ENCODE measurements at regions not wholly inside any gene's neighbourhood (a gene's known extent, or its start where the extent isn't known, plus 50 kb on each side); places are given as distances from the start of the nearest gene placed in this dataset.

- ChIA-PET POLR2A (no interaction called here), CTCF (ENCODE audit: low intra/inter-chr PET ratio) (no interaction called here)
- Histone ChIP-seq H3K9me3 (replicated peaks; ENCODE audit: control insufficient read depth, insufficient read depth, low read depth, low read length) (no peaks in the 10 kb centered on the region), H3K4me3 (no peak overlapping the region), H3K79me2 (ENCODE audit: control insufficient read depth, insufficient read depth, low read length) (no peaks in the 10 kb centered on the region), H3K36me3 (ENCODE audit: control insufficient read depth, insufficient read depth, low read length) (no peaks in the 10 kb centered on the region), H3K9me1 (ENCODE audit: control insufficient read depth, insufficient read depth, low read length) (no peaks in the 10 kb centered on the region), H2AFZ (ENCODE audit: low read depth, low read length) (no peak overlapping the region), H3K9ac (ENCODE audit: insufficient read depth in 1 of 2, low read depth in 2 of 2, low read length in 2 of 2) (no peak overlapping the region), H4K20me1 (replicated peaks; ENCODE audit: control insufficient read depth, insufficient read depth, low read length) (no peaks in the 10 kb centered on the region), H3K4me1 (replicated peaks in 1 of 2; ENCODE audit: control insufficient read depth in 2 of 2, insufficient read depth in 2 of 2, low read length in 2 of 2) (no peaks in the 10 kb centered on the region), H3K27me3 (ENCODE audit: control insufficient read depth in 2 of 2, insufficient read depth in 2 of 2, low read length in 2 of 2) (no peaks in the 10 kb centered on the region), H3K27ac (ENCODE audit: extremely low read depth, low read depth, low read length) (no peak overlapping the region), H3K4me2 (ENCODE audit: insufficient read depth, low read length) (no peak overlapping the region)
- in situ Hi-C loops (cut with MboI) (no loop called here), intact Hi-C loops (cut with micrococcal nuclease) (no loop called here)
- no peak for TF ChIP-seq KDM1A (IDR thresholded peaks at IDR 0.05)
- TF ChIP-seq ZNF316 (IDR thresholded peaks at IDR 0.05): 0 out of 2 replicates have a peak, but pooled peaks have one; percentile 10
- TF ChIP-seq ARID3A (IDR thresholded peaks at IDR 0.05; ENCODE audit: borderline replicate concordance, low read depth, low read length): no peak
- 4% methylated on average over 2 of the region's 2 CpGs for WGBS (ENCODE audit: insufficient coverage, low coverage, missing lambda C conversion rate)
- no peak for DNase-seq (ENCODE audit: extremely low read depth in 1 of 4, low spot score in 3 of 4)
- no TSS peak for BruUV-seq (replicated peaks)
- no peak for FAIRE-seq
- ATAC-seq: no peak
Measured at GRCh38 chrX:45885931-45886330, 659.3 kb downstream of the ZNF674 start.

DNA sequence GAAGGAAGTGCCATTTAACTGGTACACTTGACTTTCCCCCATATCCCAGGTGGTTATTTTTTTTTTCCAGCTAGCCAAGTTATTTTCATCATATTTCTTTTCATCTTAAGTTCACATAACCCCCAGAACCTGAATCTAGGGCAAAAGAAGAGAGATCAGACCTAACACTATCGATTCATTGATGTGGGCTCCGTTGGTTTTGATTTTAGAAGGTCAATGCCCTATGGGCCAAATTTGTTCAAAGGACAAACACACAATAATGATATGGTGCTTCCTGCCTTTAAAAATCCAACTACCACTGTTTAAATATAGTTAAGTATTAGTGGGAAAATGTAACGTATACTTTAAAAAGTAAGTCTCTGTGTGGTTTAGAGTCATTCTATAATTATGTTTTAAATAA, 665.7 kb downstream of the ZNF674 start:
- Histone ChIP-seq H3K4me2 (ENCODE audit: insufficient read depth, low read length) (no peak overlapping the region), H2AFZ (ENCODE audit: low read depth, low read length) (no peak overlapping the region), H3K4me3 (no peak overlapping the region), H3K4me1 (replicated peaks in 1 of 2; ENCODE audit: control insufficient read depth in 2 of 2, insufficient read depth in 2 of 2, low read length in 2 of 2) (no peaks in the 10 kb centered on the region), H3K79me2 (ENCODE audit: control insufficient read depth, insufficient read depth, low read length) (no peaks in the 10 kb centered on the region), H3K27ac (ENCODE audit: extremely low read depth, low read depth, low read length) (no peak overlapping the region), H3K9ac (ENCODE audit: insufficient read depth in 1 of 2, low read depth in 2 of 2, low read length in 2 of 2) (no peak overlapping the region), H3K9me1 (ENCODE audit: control insufficient read depth, insufficient read depth, low read length) (no peaks in the 10 kb centered on the region), H3K9me3 (replicated peaks; ENCODE audit: control insufficient read depth, insufficient read depth, low read depth, low read length) (no peaks in the 10 kb centered on the region), H3K36me3 (ENCODE audit: control insufficient read depth, insufficient read depth, low read length) (no peaks in the 10 kb centered on the region), H4K20me1 (replicated peaks; ENCODE audit: control insufficient read depth, insufficient read depth, low read length) (no peaks in the 10 kb centered on the region), H3K27me3 (ENCODE audit: control insufficient read depth in 2 of 2, insufficient read depth in 2 of 2, low read length in 2 of 2) (no peaks in the 10 kb centered on the region)
- ATAC-seq: no peak
- intact Hi-C loops (cut with micrococcal nuclease) (no loop called here), in situ Hi-C loops (cut with MboI) (no loop called here)
- WGBS (ENCODE audit: insufficient coverage, low coverage, missing lambda C conversion rate): 0% methylated on average over 2 of the region's 3 CpGs
- no TSS peak for BruUV-seq (replicated peaks)
- DNase-seq (ENCODE audit: extremely low read depth in 1 of 4, low spot score in 3 of 4): no peak
- FAIRE-seq: no peak
- ChIA-PET CTCF (ENCODE audit: low intra/inter-chr PET ratio) (no interaction called here), POLR2A (no interaction called here)
- TF ChIP-seq ZNF398 (CRISPR knock-in tag; IDR thresholded peaks at IDR 0.05): no peak
- TF ChIP-seq ZNF212 (CRISPR knock-in tag; IDR thresholded peaks at IDR 0.05): no peak
- no peak for TF ChIP-seq HNRNPK (IDR thresholded peaks at IDR 0.05; ENCODE audit: low read depth, low read length, poor library complexity, severe bottlenecking)
- TF ChIP-seq NR2F6 (CRISPR knock-in tag; IDR thresholded peaks at IDR 0.05): no peak
- TF ChIP-seq, protein P1, sequence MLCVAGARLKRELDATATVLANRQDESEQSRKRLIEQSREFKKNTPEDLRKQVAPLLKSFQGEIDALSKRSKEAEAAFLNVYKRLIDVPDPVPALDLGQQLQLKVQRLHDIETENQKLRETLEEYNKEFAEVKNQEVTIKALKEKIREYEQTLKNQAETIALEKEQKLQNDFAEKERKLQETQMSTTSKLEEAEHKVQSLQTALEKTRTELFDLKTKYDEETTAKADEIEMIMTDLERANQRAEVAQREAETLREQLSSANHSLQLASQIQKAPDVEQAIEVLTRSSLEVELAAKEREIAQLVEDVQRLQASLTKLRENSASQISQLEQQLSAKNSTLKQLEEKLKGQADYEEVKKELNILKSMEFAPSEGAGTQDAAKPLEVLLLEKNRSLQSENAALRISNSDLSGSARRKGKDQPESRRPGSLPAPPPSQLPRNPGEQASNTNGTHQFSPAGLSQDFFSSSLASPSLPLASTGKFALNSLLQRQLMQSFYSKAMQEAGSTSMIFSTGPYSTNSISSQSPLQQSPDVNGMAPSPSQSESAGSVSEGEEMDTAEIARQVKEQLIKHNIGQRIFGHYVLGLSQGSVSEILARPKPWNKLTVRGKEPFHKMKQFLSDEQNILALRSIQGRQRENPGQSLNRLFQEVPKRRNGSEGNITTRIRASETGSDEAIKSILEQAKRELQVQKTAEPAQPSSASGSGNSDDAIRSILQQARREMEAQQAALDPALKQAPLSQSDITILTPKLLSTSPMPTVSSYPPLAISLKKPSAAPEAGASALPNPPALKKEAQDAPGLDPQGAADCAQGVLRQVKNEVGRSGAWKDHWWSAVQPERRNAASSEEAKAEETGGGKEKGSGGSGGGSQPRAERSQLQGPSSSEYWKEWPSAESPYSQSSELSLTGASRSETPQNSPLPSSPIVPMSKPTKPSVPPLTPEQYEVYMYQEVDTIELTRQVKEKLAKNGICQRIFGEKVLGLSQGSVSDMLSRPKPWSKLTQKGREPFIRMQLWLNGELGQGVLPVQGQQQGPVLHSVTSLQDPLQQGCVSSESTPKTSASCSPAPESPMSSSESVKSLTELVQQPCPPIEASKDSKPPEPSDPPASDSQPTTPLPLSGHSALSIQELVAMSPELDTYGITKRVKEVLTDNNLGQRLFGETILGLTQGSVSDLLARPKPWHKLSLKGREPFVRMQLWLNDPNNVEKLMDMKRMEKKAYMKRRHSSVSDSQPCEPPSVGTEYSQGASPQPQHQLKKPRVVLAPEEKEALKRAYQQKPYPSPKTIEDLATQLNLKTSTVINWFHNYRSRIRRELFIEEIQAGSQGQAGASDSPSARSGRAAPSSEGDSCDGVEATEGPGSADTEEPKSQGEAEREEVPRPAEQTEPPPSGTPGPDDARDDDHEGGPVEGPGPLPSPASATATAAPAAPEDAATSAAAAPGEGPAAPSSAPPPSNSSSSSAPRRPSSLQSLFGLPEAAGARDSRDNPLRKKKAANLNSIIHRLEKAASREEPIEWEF (CRISPR knock-in tag; IDR thresholded peaks at IDR 0.05): no peak
